GM19035 (cell line): ENCODE measurements at regions not wholly inside any gene's neighbourhood (a gene's known extent, or its start where the extent isn't known, plus 50 kb on each side); places are given as distances from the start of the nearest gene placed in this dataset.
"Not testable (repeated sequence)": the region's sequence is repeated elsewhere in the genome, so short reads cannot be mapped to it uniquely, and the experiment has no call there.

Experiments used
- ATAC-seq: cut with Tn5 transposase; IDR thresholded peaks from one replicate; pipeline ENCODE4 v1.9.1; 2021; ENCODE audit not compliant: unreplicated experiment

GRCh38 chr21:35288238-35288637, 239.1 kb upstream of the RUNX1 start:
- no peak for ATAC-seq

- no peak for ATAC-seq
These were observed 235.1 kb upstream of the RUNX1 start for GRCh38 chr21:35284199-35284598.

- no peak for ATAC-seq
These were observed 233.8 kb upstream of the RUNX1 start for GRCh38 chr21:35282944-35283343.

- no peak for ATAC-seq
These were observed 232.9 kb upstream of the RUNX1 start for GRCh38 chr21:35281956-35282355.

GRCh38 chr21:35280231-35280630, 231.1 kb upstream of the RUNX1 start:
- no peak for ATAC-seq

GRCh38 chr21:35275776-35276175, 226.7 kb upstream of the RUNX1 start:
- no peak for ATAC-seq

- no peak for ATAC-seq
These were observed 225.8 kb upstream of the RUNX1 start for GRCh38 chr21:35274923-35275322.

GRCh38 chr21:35274090-35274489, 225.0 kb upstream of the RUNX1 start:
- ATAC-seq: no peak

GRCh38 chr21:35273333-35273732, 224.2 kb upstream of the RUNX1 start:
- ATAC-seq: no peak

GRCh38 chr21:35271344-35272118, 222.4 kb upstream of the RUNX1 start:
- not testable (repeated sequence) for ATAC-seq

GRCh38 chr21:35268817-35269216, 219.7 kb upstream of the RUNX1 start:
- no peak for ATAC-seq

- no peak for ATAC-seq
These were observed 219.2 kb upstream of the RUNX1 start for GRCh38 chr21:35268261-35268660.

GRCh38 chr21:35266546-35266945, 217.4 kb upstream of the RUNX1 start:
- no peak for ATAC-seq

GRCh38 chr21:35265170-35265877, 216.2 kb upstream of the RUNX1 start:
- no peak for ATAC-seq

- no peak for ATAC-seq
These were observed 210.4 kb upstream of the RUNX1 start for GRCh38 chr21:35259457-35259856.

GRCh38 chr21:35258521-35258920, 209.4 kb upstream of the RUNX1 start:
- no peak for ATAC-seq

- no peak for ATAC-seq
These were observed 208.3 kb upstream of the RUNX1 start for GRCh38 chr21:35257413-35257812.

- no peak for ATAC-seq
These were observed 207.4 kb upstream of the RUNX1 start for GRCh38 chr21:35256468-35256988.

GRCh38 chr21:35254765-35255138, 205.7 kb upstream of the RUNX1 start:
- ATAC-seq: no peak

GRCh38 chr21:35254006-35254764, 205.1 kb upstream of the RUNX1 start:
- no peak for ATAC-seq

GRCh38 chr21:35252831-35253230, 203.7 kb upstream of the RUNX1 start:
- no peak for ATAC-seq

- no peak for ATAC-seq
These were observed 200.5 kb upstream of the RUNX1 start for GRCh38 chr21:35249636-35250035.
